ENCODE measurements at regions not wholly inside any gene's neighbourhood (a gene's known extent, or its start where the extent isn't known, plus 50 kb on each side); places are given as distances from the start of the nearest gene placed in this dataset.

GRCh38 chr6:104575536-104575935 is 284.2 kb downstream of the HACE1 start:
- in situ Hi-C loops (cut with MboI; ENCODE audit: low sequenced_read_pairs): no loop called here

GRCh38 chr6:104574135-104574750 is 285.5 kb downstream of the HACE1 start:
- in situ Hi-C loops (cut with MboI; ENCODE audit: low sequenced_read_pairs): no loop called here

- in situ Hi-C loops (cut with MboI; ENCODE audit: low sequenced_read_pairs): no loop called here
Measured at GRCh38 chr6:104573350-104573749, 286.4 kb downstream of the HACE1 start.

GRCh38 chr6:104572901-104573300 is 286.8 kb downstream of the HACE1 start:
- in situ Hi-C loops (cut with MboI; ENCODE audit: low sequenced_read_pairs): no loop called here

GRCh38 chr6:104566411-104566810 is 293.3 kb downstream of the HACE1 start:
- in situ Hi-C loops (cut with MboI; ENCODE audit: low sequenced_read_pairs): no loop called here

GRCh38 chr6:104563306-104563705 is 296.4 kb downstream of the HACE1 start:
- in situ Hi-C loops (cut with MboI; ENCODE audit: low sequenced_read_pairs): no loop called here

- in situ Hi-C loops (cut with MboI; ENCODE audit: low sequenced_read_pairs): no loop called here
Measured at GRCh38 chr6:104559435-104560202, 300.1 kb downstream of the HACE1 start.

- in situ Hi-C loops (cut with MboI; ENCODE audit: low sequenced_read_pairs): no loop called here
Measured at GRCh38 chr6:104558746-104559145, 301.0 kb downstream of the HACE1 start.

- in situ Hi-C loops (cut with MboI; ENCODE audit: low sequenced_read_pairs): no loop called here
Measured at GRCh38 chr6:104548297-104548696, 311.4 kb downstream of the HACE1 start.

- in situ Hi-C loops (cut with MboI; ENCODE audit: low sequenced_read_pairs): no loop called here
Measured at GRCh38 chr6:104541411-104541810, 318.3 kb downstream of the HACE1 start.

- in situ Hi-C loops (cut with MboI; ENCODE audit: low sequenced_read_pairs): no loop called here
Measured at GRCh38 chr6:104540743-104541142, 319.0 kb downstream of the HACE1 start.

- in situ Hi-C loops (cut with MboI; ENCODE audit: low sequenced_read_pairs): no loop called here
Measured at GRCh38 chr6:104539173-104539572, 320.5 kb downstream of the HACE1 start.

GRCh38 chr6:104537872-104538271 is 321.8 kb downstream of the HACE1 start:
- in situ Hi-C loops (cut with MboI; ENCODE audit: low sequenced_read_pairs): no loop called here

GRCh38 chr6:104537180-104537579 is 322.5 kb downstream of the HACE1 start:
- in situ Hi-C loops (cut with MboI; ENCODE audit: low sequenced_read_pairs): no loop called here

GRCh38 chr6:104532462-104532861 is 327.3 kb downstream of the HACE1 start:
- in situ Hi-C loops (cut with MboI; ENCODE audit: low sequenced_read_pairs): no loop called here

GRCh38 chr6:104531646-104532045 is 328.1 kb downstream of the HACE1 start:
- in situ Hi-C loops (cut with MboI; ENCODE audit: low sequenced_read_pairs): no loop called here

GRCh38 chr6:104527761-104528415 is 331.8 kb downstream of the HACE1 start:
- in situ Hi-C loops (cut with MboI; ENCODE audit: low sequenced_read_pairs): no loop called here

GRCh38 chr6:104527311-104527710 is 332.4 kb downstream of the HACE1 start:
- in situ Hi-C loops (cut with MboI; ENCODE audit: low sequenced_read_pairs): no loop called here

- in situ Hi-C loops (cut with MboI; ENCODE audit: low sequenced_read_pairs): no loop called here
Measured at GRCh38 chr6:104526376-104526775, 333.3 kb downstream of the HACE1 start.

- in situ Hi-C loops (cut with MboI; ENCODE audit: low sequenced_read_pairs): no loop called here
Measured at GRCh38 chr6:104525677-104526322, 333.9 kb downstream of the HACE1 start.

- in situ Hi-C loops (cut with MboI; ENCODE audit: low sequenced_read_pairs): no loop called here
Measured at GRCh38 chr6:104522533-104522932, 337.2 kb downstream of the HACE1 start.

GRCh38 chr6:104521176-104521575 is 338.5 kb downstream of the HACE1 start:
- in situ Hi-C loops (cut with MboI; ENCODE audit: low sequenced_read_pairs): no loop called here
